ENCODE measurements at regions not wholly inside any gene's neighbourhood (a gene's known extent, or its start where the extent isn't known, plus 50 kb on each side); places are given as distances from the start of the nearest gene placed in this dataset.

- Histone ChIP-seq H3K36me3 (ENCODE audit: control insufficient read depth in 4 of 4, insufficient read depth in 3 of 4, low read depth in 1 of 4, low read length in 3 of 4) (no peaks in the 10 kb centered on the region), H3K27ac (ENCODE audit: low read depth in 1 of 2, low read length in 2 of 2) (no peak overlapping the region), H3K9me3 (ENCODE audit: control insufficient read depth in 4 of 4, low read length in 3 of 4) (peaks cover 3 to 10% (median 4%) of the 10 kb centered on the region in 4 donors), H3K27me3 (ENCODE audit: control insufficient read depth in 4 of 4, insufficient read depth in 4 of 4, low read length in 3 of 4) (no peaks in the 10 kb centered on the region), H3K4me1 (ENCODE audit: control insufficient read depth in 4 of 4, insufficient read depth in 4 of 4, low read length in 3 of 4) (no peaks in the 10 kb centered on the region), H3K4me3 (ENCODE audit: low read depth in 1 of 3, low read length in 3 of 3) (no peak overlapping the region), H3K9ac (ENCODE audit: low read depth in 1 of 2, low read length in 2 of 2) (no peak overlapping the region)
- no peak for TF ChIP-seq REST (IDR thresholded peaks at IDR 0.05)
- TF ChIP-seq HNF4G (IDR thresholded peaks at IDR 0.05) = no peak
- TF ChIP-seq RXRA (IDR thresholded peaks at IDR 0.05) = no peak
- no peak for TF ChIP-seq CTCF (IDR thresholded peaks at IDR 0.05; ENCODE audit: low read depth, low read length, missing input control)
- TF ChIP-seq GABPA (IDR thresholded peaks at IDR 0.05 in 1 of 2, conservative IDR thresholded peaks at IDR 0.05 in 1 of 2) = no peak
- no peak for TF ChIP-seq FOXA1 (IDR thresholded peaks at IDR 0.05)
- no peak for TF ChIP-seq ATF3 (IDR thresholded peaks at IDR 0.05)
- no peak for TF ChIP-seq MAX (IDR thresholded peaks at IDR 0.05)
- no peak for TF ChIP-seq HNF4A (conservative IDR thresholded peaks at IDR 0.05)
- no peak for TF ChIP-seq SP1 (IDR thresholded peaks at IDR 0.05)
- DNase-seq (ENCODE audit: low spot score) = no peak
Observed at GRCh38 chr4:54475546-54475945, 182.2 kb upstream of the KIT start.

- Histone ChIP-seq H3K4me1 (ENCODE audit: control insufficient read depth in 4 of 4, insufficient read depth in 4 of 4, low read length in 3 of 4) (no peaks in the 10 kb centered on the region), H3K27ac (ENCODE audit: low read depth in 1 of 2, low read length in 2 of 2) (no peak overlapping the region), H3K36me3 (ENCODE audit: control insufficient read depth in 4 of 4, insufficient read depth in 3 of 4, low read depth in 1 of 4, low read length in 3 of 4) (no peaks in the 10 kb centered on the region), H3K4me3 (ENCODE audit: low read depth in 1 of 3, low read length in 3 of 3) (no peak overlapping the region), H3K9me3 (ENCODE audit: control insufficient read depth in 4 of 4, low read length in 3 of 4) (peaks cover 3 to 10% (median 4%) of the 10 kb centered on the region in 4 donors), H3K27me3 (ENCODE audit: control insufficient read depth in 4 of 4, insufficient read depth in 4 of 4, low read length in 3 of 4) (no peaks in the 10 kb centered on the region), H3K9ac (ENCODE audit: low read depth in 1 of 2, low read length in 2 of 2) (no peak overlapping the region)
- 86% methylated on average over 6 of the region's 6 CpGs for WGBS
- DNase-seq (ENCODE audit: low spot score) = no peak
- TF ChIP-seq EGR1 (IDR thresholded peaks at IDR 0.05; ENCODE audit: low read depth in 2 of 2) = no peak
- TF ChIP-seq SP1 (IDR thresholded peaks at IDR 0.05) = no peak
- no peak for TF ChIP-seq CTCF (IDR thresholded peaks at IDR 0.05; ENCODE audit: low read depth, low read length, missing input control)
- TF ChIP-seq GABPA (IDR thresholded peaks at IDR 0.05 in 1 of 2, conservative IDR thresholded peaks at IDR 0.05 in 1 of 2) = no peak
- TF ChIP-seq ZBTB33 (IDR thresholded peaks at IDR 0.05) = no peak
- TF ChIP-seq HNF4A (conservative IDR thresholded peaks at IDR 0.05) = no peak
- no peak for TF ChIP-seq NR2F2 (IDR thresholded peaks at IDR 0.05)
- TF ChIP-seq REST (IDR thresholded peaks at IDR 0.05) = no peak
- TF ChIP-seq YY1 (IDR thresholded peaks at IDR 0.05) = no peak
- TF ChIP-seq TAF1 (conservative IDR thresholded peaks at IDR 0.05) = no peak
- no peak for TF ChIP-seq MAX (IDR thresholded peaks at IDR 0.05)
- TF ChIP-seq RXRA (IDR thresholded peaks at IDR 0.05) = no peak
- no peak for TF ChIP-seq FOXA2 (IDR thresholded peaks at IDR 0.05)
Observed at GRCh38 chr4:54482529-54483200, 175.1 kb upstream of the KIT start.
